ENCODE measurements at regions not wholly inside any gene's neighbourhood (a gene's known extent, or its start where the extent isn't known, plus 50 kb on each side); places are given as distances from the start of the nearest gene placed in this dataset.

DNA sequence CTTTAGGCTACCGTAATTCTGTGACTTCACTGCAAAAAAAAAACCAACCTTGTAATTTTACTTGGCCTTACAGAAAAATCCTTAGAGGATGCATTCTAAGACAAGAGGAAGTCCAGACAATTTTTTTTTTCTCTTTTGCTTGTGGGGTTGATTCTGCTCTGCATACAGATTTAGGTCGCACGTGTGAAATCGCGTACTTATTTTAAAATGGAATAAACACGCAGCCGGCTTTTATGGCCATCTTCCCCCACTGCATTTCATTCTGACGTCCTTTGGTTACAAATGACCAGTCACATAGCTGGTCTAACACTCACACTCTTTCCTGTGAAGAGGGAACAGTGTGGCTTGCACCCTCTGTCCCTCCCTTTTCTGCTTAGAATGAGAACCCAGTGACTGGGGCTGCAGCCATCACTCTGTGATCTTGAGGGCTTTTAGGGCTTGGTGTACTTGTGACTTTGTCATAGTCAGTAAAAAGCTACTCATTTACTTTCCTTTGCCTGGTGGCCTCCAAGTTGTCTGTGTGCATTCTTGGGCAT lies 63.6 kb upstream of the CARD11 start:
- intact Hi-C loops (cut with micrococcal nuclease; ENCODE audit: unreplicated experiment) = no loop called here
- no peaks in the 10 kb centered on the region for H3K36me3 ChIP-seq (ENCODE audit: control insufficient read depth, insufficient read depth, low read length)
- TF ChIP-seq, protein P1, sequence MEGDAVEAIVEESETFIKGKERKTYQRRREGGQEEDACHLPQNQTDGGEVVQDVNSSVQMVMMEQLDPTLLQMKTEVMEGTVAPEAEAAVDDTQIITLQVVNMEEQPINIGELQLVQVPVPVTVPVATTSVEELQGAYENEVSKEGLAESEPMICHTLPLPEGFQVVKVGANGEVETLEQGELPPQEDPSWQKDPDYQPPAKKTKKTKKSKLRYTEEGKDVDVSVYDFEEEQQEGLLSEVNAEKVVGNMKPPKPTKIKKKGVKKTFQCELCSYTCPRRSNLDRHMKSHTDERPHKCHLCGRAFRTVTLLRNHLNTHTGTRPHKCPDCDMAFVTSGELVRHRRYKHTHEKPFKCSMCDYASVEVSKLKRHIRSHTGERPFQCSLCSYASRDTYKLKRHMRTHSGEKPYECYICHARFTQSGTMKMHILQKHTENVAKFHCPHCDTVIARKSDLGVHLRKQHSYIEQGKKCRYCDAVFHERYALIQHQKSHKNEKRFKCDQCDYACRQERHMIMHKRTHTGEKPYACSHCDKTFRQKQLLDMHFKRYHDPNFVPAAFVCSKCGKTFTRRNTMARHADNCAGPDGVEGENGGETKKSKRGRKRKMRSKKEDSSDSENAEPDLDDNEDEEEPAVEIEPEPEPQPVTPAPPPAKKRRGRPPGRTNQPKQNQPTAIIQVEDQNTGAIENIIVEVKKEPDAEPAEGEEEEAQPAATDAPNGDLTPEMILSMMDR (IDR thresholded peaks at IDR 0.05; ENCODE audit: insufficient read depth in 1 of 2, low read depth in 1 of 2, low read length in 1 of 2, severe bottlenecking in 1 of 2, unreplicated experiment in 1 of 2) = no peak
- no peak for DNase-seq
- Mint-ChIP-seq H3K9me3 (ENCODE audit: unreplicated experiment) (peaks cover 19% of the 10 kb centered on the region), H3K4me1 (ENCODE audit: low read depth, unreplicated experiment) (no peaks in the 10 kb centered on the region), H3K27ac (ENCODE audit: unreplicated experiment) (no peak overlapping the region), H3K4me3 (ENCODE audit: unreplicated experiment) (no peak overlapping the region), H3K36me3 (ENCODE audit: insufficient read depth, unreplicated experiment) (no peaks in the 10 kb centered on the region), H3K27me3 (ENCODE audit: insufficient read depth, unreplicated experiment) (no peaks in the 10 kb centered on the region)
- peaks cover 10% of the 10 kb centered on the region; the same call in 1 of the 2 replicates for H3K9me3 ChIP-seq
- CTCF ChIA-PET = no interaction called here
- no TSS peak for BruUV-seq (replicated peaks)
- H3K4me3 ChIP-seq (ENCODE audit: low read depth, low read length) = no peak overlapping the region
- no peaks in the 10 kb centered on the region for H3K27me3 ChIP-seq (replicated peaks; ENCODE audit: control insufficient read depth, insufficient read depth, low read length)
- no peaks in the 10 kb centered on the region for H3K4me1 ChIP-seq
- POLR2A ChIA-PET = no interaction called here

GRCh38 chr7:3107889-3108570 lies 64.4 kb upstream of the CARD11 start:
- no peaks in the 10 kb centered on the region for H3K36me3 ChIP-seq (ENCODE audit: control insufficient read depth, insufficient read depth, low read length)
- CTCF ChIA-PET = no interaction called here

GRCh38 chr7:3109311-3109915 lies 65.7 kb upstream of the CARD11 start:
- H3K4me3 ChIP-seq (ENCODE audit: low read depth, low read length) = no peak overlapping the region
- CTCF ChIA-PET = no interaction called here
- no peak overlapping the region for H3K4me3 Mint-ChIP-seq (ENCODE audit: unreplicated experiment)
- TF ChIP-seq, protein P1 (IDR thresholded peaks at IDR 0.05; ENCODE audit: insufficient read depth in 1 of 2, low read depth in 1 of 2, low read length in 1 of 2, severe bottlenecking in 1 of 2, unreplicated experiment in 1 of 2) = no peak
- no peaks in the 10 kb centered on the region for H3K27me3 ChIP-seq (replicated peaks; ENCODE audit: control insufficient read depth, insufficient read depth, low read length)
- no peaks in the 10 kb centered on the region for H3K36me3 Mint-ChIP-seq (ENCODE audit: insufficient read depth, unreplicated experiment)
- H3K4me1 Mint-ChIP-seq (ENCODE audit: low read depth, unreplicated experiment) = no peaks in the 10 kb centered on the region
- peaks cover 29% of the 10 kb centered on the region for H3K9me3 Mint-ChIP-seq (ENCODE audit: unreplicated experiment)
- H3K27ac Mint-ChIP-seq (ENCODE audit: unreplicated experiment) = no peak overlapping the region
- POLR2A ChIA-PET = no interaction called here
- DNase-seq = no peak
- H3K9me3 ChIP-seq = peaks cover 10% of the 10 kb centered on the region; the same call in 1 of the 2 replicates
- no peaks in the 10 kb centered on the region for H3K36me3 ChIP-seq (ENCODE audit: control insufficient read depth, insufficient read depth, low read length)
- BruUV-seq (replicated peaks) = no TSS peak
- no peaks in the 10 kb centered on the region for H3K27me3 Mint-ChIP-seq (ENCODE audit: insufficient read depth, unreplicated experiment)
- intact Hi-C loops (cut with micrococcal nuclease; ENCODE audit: unreplicated experiment) = no loop called here
- no peaks in the 10 kb centered on the region for H3K4me1 ChIP-seq

More at GRCh38 chr7:3107889-3108570, 64.4 kb upstream of the CARD11 start:
- DNase-seq = no peak
- Histone ChIP-seq H3K9me3 (peaks cover 10% of the 10 kb centered on the region; the same call in 1 of the 2 replicates), H3K27me3 (replicated peaks; ENCODE audit: control insufficient read depth, insufficient read depth, low read length) (no peaks in the 10 kb centered on the region), H3K4me3 (ENCODE audit: low read depth, low read length) (no peak overlapping the region), H3K4me1 (no peaks in the 10 kb centered on the region)
- intact Hi-C loops (cut with micrococcal nuclease; ENCODE audit: unreplicated experiment) = no loop called here
- Mint-ChIP-seq H3K27me3 (ENCODE audit: insufficient read depth, unreplicated experiment) (no peaks in the 10 kb centered on the region), H3K4me1 (ENCODE audit: low read depth, unreplicated experiment) (no peaks in the 10 kb centered on the region), H3K36me3 (ENCODE audit: insufficient read depth, unreplicated experiment) (no peaks in the 10 kb centered on the region), H3K4me3 (ENCODE audit: unreplicated experiment) (no peak overlapping the region), H3K27ac (ENCODE audit: unreplicated experiment) (no peak overlapping the region), H3K9me3 (ENCODE audit: unreplicated experiment) (peaks cover 26% of the 10 kb centered on the region)
- POLR2A ChIA-PET = no interaction called here
- TF ChIP-seq, protein P1 (IDR thresholded peaks at IDR 0.05; ENCODE audit: insufficient read depth in 1 of 2, low read depth in 1 of 2, low read length in 1 of 2, severe bottlenecking in 1 of 2, unreplicated experiment in 1 of 2) = no peak
- no TSS peak for BruUV-seq (replicated peaks)
